HG03175 (cell line): ENCODE measurements at regions not wholly inside any gene's neighbourhood (a gene's known extent, or its start where the extent isn't known, plus 50 kb on each side); places are given as distances from the start of the nearest gene placed in this dataset.

Experiments used
- ATAC-seq: cut with Tn5 transposase; IDR thresholded peaks from one replicate; pipeline ENCODE4 v1.9.1; 2021; ENCODE audit warnings: mild to moderate bottlenecking, moderate library complexity; ENCODE audit not compliant: unreplicated experiment

GRCh38 chr6:137357263-137357947, 136.8 kb downstream of the OLIG3 start:
- ATAC-seq = no peak

- no peak for ATAC-seq
These were observed 134.7 kb upstream of the IFNGR1 start for GRCh38 chr6:137353842-137354397.

GRCh38 chr6:137353346-137353745, 134.2 kb upstream of the IFNGR1 start:
- no peak for ATAC-seq

DNA sequence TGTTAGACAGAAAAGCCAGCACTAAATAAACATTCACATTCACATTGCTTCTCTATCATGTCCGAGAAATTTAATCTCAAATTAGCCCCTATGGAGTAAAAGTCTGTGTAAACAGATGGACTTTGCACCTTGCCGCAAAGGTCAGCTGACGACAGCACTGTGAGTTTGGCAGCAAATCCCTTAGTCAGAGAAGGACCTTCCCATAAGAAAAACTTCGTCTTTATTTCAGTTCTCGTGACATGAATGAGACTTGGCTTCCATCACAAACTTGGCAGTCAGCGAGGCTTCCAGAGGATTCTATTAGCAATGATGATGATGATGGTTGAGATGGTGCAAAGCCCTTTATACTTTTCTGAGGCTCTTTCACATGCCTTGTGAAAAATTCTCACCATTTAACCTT, 133.7 kb upstream of the IFNGR1 start:
- ATAC-seq = no peak

DNA sequence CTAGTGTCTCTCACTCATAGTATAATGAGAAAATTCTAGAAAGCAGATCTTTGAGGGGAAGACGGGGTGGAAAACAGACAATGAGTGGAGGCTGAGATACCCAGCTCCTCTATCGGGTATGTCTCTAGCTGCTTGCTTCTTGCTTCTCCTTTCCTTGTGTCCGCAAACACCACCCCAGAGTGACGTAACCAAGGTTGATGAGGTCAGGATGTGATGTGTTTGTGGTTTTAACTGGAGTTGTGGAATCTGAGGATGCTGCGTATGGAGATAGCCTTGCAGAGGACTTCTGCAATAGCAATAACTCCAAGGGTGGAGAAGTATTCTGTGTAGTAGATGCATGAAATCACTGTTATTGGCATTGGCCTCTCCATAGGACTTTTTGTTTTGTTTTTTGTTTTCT, 132.7 kb upstream of the IFNGR1 start:
- ATAC-seq = no peak

- ATAC-seq = no peak
These were observed 131.7 kb upstream of the IFNGR1 start for GRCh38 chr6:137350857-137351256.

DNA sequence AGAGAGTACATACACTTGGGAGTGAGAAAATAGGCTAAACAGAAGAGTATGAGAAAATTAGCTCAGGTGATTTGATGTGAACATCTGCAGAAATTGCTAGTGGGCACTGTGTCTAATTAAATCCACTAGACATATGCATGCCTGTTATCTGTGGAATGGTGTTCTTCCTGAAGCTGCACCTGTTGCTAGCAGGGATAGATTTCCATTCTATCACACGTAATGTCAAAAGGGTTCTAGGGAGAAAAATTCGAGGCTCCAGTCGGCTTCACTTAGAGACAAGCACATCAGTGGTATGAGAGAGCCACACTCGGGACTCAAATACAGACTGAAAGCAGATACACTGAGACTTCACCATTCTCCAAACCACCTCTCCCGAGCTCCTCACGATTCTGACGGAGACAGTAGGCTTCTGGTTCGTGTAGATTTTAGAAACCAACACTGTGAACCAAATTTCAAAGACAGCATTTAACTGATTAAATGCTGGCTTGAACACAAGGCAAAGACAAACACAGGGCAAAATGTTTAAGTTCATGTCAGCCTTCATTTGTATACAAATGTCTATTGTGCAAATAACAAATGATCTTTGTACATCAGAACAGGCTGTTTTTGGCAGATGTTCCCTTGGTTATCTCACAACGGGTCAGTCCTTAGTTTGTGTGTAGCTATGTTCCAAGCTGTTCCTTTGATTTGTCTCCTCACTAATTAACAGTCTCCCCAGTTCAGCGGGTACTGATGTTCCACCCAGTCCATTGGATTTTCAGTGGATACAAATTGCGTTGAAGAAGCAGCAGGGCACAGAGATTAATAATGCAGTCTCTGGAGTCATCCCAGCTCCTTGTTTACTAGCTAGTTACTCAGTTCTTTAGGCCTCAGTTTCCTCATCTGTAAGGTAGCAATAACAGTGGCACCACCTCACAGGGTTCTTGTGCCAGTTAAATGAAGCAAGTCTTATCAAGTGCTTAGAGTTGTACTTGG, 131.0 kb upstream of the IFNGR1 start:
- no peak for ATAC-seq

DNA sequence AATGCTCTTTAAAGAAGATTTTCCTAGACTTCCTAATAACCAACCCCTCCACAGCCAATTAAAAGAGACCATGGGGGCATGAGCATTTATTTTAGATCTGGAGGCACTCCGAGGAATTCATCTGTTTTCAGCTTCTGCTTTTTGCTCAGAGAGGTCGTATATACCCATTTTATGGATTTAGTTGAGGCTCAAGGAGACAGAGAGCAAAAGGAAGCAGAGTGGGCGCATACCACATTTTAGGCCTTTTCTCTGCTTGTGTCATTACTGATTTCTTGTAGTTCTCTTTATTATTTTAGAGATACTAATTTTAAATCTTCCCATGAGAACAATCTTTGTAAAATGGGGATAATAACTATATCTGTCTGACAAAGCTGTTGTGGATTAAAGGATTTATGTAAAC, 129.6 kb upstream of the IFNGR1 start:
- ATAC-seq = no peak

DNA sequence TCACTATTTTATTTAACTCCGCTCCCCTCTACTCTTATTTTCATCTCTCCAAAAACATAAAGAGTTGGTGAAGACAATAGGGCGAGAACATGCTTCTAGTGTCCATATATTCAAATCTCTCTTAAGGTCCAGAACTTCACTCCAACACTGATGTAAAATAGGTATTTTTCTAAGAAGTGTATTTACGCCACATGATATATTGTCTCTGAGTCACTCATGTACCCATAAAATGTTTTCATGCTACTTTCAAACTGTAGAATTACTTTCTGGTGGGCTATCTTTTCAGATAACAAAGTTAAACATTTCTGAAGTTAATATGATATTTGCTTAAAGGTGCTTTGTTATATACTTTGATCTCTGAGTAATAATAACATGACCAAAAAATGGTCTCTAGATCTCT, 124.1 kb upstream of the IFNGR1 start:
- ATAC-seq = no peak

DNA sequence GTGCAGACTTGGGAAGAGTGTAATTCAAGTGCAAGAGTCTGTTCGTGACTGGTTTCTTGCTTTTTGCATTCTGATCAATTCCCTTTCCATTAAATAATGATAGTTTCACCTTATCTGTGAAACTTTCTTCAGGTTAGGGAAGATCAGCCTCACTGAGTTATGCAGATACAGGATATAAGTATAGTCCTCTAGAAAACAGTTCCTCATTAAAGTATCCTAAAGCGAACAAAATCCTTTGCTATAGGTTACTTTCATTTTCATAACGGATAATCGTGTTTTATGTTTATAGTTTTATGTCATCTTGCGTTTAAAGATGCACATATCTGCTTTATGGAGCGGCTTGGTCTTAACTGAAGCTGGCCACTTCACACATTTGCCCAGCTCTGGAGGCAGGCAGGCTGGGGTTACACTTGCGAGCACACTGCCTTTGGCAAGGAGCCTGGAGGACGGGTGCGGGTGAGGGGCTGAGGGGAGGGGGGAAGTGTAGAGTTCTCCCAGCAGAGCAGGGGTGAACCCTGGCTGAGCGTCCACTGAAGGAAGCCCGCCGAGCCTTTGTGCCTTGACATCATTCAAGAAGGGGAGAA, 123.5 kb upstream of the IFNGR1 start:
- no peak for ATAC-seq

DNA sequence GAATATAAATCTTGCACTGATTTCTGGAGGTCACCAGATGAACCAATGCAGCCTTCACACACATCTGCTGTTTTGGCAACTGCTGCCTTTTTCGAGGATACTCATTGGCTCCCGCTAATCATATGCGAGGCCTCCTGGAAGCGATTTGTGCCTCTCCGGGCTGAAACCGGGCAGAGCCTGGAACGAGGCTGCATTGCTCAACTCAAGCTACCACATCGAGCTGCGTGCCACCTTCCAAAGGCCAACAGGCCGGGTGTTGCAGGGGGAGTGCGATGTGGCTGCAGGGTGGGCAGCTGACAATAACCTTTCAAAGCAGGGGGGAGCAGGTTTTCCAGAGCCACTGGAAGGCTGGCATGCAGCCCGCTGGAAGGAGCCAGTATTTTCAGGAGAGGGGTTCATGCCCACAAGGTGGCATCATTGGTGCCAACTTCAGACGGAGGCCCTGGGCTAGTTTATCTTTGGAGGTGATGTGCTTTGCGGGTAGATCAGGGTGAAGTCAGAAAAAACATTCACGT, 122.6 kb upstream of the IFNGR1 start:
- ATAC-seq = no peak

GRCh38 chr6:137339929-137340559, 120.9 kb upstream of the IFNGR1 start:
- no peak for ATAC-seq

DNA sequence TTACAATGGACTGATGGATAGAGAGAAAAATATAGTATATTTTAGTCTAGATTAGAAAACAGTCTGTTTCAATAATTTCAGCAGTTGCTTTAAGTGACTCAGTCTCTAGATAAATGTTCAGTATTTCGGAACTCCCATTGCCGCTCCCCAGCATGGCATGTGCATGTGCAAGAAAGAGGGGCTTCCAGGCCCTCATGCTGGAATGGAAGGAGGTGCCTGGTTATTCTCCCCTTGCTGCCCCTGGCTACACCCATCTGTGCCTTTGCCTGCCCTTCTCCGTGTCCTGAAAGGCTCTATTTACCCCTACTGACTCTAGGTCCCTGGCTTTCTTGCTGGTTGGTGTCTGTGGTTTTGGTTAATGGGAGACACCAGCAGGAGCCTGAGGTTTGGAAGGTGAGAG, 115.7 kb upstream of the IFNGR1 start:
- ATAC-seq = no peak

GRCh38 chr6:137334094-137334493, 114.9 kb upstream of the IFNGR1 start:
- ATAC-seq = no peak

GRCh38 chr6:137332637-137333280, 113.6 kb upstream of the IFNGR1 start:
- no peak for ATAC-seq

DNA sequence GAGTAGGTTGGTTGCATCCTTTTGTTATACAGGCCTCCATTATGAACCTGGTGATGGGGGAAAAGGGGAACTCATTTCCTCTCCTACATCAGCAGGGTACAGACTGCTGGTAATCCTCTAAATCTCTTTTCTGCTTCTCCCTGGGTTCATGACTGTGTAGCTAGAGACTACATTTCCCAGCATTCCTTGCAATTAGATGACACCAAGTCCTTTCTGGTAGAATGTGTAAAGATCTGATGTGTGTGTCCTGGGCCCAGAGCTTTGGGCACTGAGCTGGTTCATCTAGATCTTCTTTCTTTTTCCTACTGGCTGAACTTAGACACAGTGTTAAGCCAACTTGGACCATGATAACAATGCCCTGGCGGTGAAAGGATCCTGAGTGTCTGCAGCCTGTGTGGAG, 104.7 kb upstream of the IFNGR1 start:
- ATAC-seq = no peak

DNA sequence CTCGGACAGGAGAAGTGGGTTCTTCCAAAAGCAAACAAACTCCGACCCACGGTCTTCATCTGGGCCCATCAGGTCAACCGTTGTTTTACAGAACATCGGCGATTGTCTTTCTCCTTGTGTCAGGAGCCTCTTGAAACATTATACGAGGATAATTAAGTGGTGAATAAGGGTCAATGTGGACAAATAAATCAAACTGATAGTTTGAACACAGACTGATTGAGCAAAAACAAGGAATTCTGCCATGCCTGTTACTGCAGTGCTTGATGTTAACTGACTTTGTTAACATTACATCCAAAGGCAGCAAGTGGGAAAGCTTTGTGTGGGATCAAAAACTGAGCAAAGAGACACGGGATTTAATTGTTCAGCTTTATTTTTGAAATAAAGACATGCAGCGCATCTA, 101.1 kb upstream of the IFNGR1 start:
- no peak for ATAC-seq

GRCh38 chr6:137316626-137317025, 97.4 kb upstream of the IFNGR1 start:
- no peak for ATAC-seq

GRCh38 chr6:137315081-137315480, 95.9 kb upstream of the IFNGR1 start:
- no peak for ATAC-seq
